ENCODE measurements at regions not wholly inside any gene's neighbourhood (a gene's known extent, or its start where the extent isn't known, plus 50 kb on each side); places are given as distances from the start of the nearest gene placed in this dataset.

DNA sequence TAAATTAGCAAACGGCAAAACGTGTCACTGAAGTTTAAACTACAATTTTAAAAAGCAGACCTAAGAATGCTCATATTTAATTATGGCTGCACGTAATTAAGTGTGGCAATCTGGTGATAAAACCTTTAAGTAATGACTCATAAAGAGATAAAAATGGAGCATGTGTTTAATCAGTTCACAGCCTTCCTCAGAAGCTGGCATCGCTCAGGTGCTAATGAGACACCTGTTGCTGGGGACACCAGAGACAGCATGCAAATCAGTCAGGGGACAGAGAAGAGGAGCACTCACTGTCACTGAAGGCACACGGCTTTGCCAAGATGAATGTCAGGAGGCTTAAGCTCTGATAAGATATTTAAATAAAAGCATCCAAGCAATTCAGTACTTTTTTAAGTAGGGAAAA lies 840.3 kb downstream of the GALC start:
- DNase-seq: no peak

DNA sequence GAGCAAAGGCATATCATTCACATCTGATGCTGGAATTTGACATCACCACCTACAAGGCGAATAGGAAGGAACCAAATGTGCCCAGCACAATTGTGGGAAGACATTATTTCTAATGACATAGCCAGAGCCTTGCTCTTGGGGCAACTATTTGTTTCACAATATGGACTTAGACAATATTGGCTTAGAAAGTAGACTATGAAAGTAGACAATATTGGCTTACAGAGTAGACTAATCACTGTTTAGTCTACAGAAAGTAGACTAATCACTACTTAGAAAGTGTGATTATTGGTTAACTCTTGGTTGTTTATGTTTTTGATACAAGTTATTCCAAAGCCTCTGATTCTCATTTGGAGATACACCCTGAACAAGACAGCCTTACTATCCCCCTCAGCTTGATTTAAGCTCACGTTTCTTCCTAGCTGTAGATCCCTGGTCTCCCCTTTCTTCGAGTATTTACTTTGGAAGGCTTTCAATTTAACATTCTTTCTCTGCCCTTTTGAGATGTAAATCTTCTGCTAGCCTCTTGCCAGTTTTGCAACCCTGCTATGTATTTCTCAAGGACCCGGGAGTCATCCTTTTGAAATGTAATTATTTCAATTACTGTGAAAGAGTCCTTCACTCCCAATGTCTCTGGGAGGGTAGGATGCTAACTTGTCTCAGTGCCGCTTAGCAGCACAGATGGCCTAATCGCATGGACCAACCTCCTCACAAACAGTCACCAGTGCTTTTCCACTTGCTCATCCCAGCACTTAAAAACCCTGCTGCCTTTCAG lies 843.2 kb downstream of the GALC start:
- no peak for DNase-seq

DNA sequence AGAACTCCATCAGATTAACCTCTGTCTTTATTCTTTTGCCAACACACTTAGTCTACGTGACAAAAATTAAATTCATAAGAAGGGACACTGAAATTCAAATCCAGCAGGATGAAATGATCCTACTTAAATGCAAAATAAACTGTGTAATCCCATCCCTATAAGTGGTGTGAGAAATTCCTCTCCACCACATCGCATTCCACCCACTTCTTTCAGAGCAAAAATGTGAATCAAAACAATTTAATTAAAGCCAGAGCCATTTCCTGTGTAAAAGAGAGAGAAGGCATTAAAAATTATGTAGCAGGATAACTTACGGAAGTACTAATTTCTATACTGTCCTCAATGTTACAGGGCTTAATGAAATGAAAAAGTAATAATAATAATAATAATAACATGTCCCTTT lies 844.3 kb downstream of the GALC start:
- DNase-seq: no peak

GRCh38 chr14:87142551-87143211 lies 850.3 kb downstream of the GALC start:
- no peak for DNase-seq

DNA sequence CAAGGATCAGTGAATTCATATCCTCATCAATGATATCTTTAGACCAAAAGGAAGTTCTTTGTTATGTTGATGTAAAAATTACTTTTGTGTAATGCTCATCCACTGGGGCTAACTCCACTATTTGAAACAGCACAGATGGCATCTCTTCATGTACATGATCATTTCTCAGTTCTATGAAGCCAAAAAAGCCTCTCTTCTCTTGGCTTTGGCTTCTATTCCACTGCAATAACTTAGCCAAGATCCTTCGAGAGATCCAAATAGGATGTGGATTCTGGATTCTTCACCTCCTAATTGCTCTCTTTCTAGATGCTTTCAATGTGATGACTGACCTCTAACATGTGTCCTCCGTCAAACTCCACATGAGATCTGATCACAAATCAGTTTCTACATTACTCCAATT lies 851.2 kb downstream of the GALC start:
- no peak for DNase-seq

- DNase-seq: no peak
Observed at GRCh38 chr14:87139299-87139698, 853.7 kb downstream of the GALC start.

- no peak for DNase-seq
Observed at GRCh38 chr14:87133073-87133801, 859.7 kb downstream of the GALC start.

- DNase-seq: no peak
Observed at GRCh38 chr14:87131879-87132278, 861.1 kb downstream of the GALC start.

- no peak for DNase-seq
Observed at GRCh38 chr14:87122166-87122565, 870.8 kb downstream of the GALC start.

DNA sequence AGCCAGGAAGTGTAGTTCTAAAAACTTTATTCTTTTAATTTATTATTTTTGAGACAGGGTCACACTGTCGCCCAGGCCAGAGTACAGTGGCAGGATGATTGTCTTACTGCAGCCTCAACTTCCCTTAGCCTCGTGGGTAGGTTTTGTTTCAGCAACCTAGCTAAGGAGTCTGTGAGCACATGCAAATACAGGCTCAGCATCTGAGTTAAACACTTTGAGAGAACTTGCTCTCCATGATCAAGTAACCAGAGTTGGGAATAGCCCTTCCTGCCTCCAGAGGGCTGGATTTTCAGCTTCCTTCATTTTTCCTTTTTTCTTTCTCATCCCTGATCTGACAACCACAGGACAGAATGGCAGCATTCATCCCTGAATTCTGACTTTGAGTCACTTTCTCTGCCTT lies 871.3 kb downstream of the GALC start:
- no peak for DNase-seq

- DNase-seq: no peak
Observed at GRCh38 chr14:87115234-87115633, 877.7 kb downstream of the GALC start.

DNA sequence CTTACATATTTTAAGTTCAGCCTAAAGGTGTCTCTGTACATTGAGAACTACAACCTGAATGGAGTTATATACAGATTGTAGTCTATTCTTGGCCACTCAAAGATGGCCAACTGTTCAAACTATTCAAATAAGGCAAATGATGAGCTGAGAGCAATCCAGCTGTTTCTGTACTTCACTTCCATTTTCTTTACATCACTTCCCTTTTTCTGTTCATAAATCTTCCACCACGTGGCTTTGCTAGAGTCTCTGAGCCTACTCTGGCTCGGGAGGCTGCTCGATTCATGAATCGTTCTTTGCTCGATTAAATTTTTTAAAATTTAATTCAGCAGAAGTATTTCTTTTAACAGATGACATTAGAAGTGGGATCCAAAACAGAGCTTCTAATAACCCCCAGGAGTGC lies 879.7 kb downstream of the GALC start:
- no peak for DNase-seq

DNA sequence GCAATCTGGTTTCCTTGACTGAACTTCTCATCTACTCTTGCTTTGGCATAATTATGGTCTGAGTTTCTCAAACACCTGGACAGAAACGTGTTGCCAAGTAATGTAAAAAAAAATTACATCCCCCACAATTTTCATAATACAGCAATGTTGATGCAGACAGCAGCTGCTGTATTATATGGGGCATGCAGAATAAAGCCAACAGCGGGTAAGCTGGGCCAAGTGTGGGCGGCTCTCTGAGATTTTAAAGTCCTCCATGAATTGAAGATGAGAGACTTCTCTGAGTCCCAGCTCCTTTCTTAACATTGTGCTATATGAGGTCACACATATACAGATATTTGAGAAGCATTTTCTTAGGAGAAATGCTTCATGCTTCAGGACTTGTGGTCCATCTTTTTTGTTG lies 881.2 kb downstream of the GALC start:
- DNase-seq: no peak

- DNase-seq: no peak
Observed at GRCh38 chr14:87111126-87111525, 881.9 kb downstream of the GALC start.

GRCh38 chr14:87109271-87109670 lies 883.7 kb downstream of the GALC start:
- DNase-seq: no peak

GRCh38 chr14:87108726-87109125 lies 884.3 kb downstream of the GALC start:
- DNase-seq: no peak

DNA sequence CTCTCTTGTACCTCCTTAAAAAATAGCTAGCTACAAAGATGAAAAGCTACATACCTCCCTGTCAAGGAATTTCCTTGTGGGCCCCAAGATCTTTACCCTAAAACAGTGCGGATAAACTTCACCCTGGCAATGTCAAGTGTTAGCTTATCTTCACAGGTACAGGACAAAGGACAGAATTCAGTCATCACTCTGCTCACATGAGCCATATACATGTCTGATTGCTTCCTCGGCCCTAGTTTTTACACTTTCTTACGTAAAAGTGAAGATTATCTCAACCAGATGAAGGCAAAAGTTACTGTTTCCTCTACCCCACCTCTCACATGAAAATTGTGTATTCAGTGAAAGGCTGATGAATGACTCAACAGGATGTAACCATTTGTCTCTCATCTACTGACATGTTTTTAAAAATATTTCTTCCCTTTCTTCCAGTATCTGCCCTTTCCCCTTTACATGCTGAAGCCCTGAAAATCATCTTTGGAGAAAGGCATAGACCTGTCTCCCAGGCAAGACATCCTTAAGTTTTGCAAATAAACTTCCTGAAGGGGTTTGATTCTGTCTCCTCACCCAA lies 890.1 kb downstream of the GALC start:
- DNase-seq: no peak

DNA sequence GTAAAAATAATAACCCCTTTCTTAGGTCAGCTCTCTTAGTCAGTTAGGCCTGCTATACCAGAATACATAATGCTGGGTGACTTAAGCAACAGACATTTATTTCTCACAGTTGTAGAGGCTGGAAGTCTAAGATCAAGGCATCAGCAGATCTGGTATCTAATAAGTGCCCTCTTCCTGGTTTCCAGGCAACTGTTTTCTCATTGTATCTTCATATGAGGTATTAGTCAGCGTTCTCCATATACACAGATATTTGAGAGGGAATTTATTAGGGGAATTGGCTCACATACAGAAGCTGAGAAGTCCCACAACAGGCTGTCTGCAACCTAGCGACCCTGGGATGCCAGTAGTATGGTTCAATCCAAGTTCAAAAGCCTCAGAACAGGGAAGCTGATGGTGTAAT lies 896.0 kb downstream of the GALC start:
- no peak for DNase-seq

DNA sequence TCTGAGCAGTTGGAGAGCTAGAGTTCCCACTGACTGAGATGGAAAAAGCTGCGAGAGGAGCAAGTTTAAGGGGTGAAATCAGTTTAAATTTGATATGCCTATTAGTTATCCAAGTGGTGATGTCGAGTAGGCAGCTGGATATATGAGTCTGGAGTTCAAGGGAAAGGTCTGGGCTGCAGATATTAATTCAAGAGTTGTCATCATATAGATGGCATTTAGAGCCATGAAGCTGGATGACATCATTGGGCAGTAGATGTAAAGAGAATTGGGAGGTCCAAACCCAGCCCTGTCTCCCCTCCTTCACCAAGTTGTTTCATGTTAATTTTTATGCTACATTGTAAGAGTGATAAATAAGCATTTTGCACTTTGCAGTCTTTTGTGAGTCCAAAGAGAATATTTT lies 898.1 kb downstream of the GALC start:
- no peak for DNase-seq

DNA sequence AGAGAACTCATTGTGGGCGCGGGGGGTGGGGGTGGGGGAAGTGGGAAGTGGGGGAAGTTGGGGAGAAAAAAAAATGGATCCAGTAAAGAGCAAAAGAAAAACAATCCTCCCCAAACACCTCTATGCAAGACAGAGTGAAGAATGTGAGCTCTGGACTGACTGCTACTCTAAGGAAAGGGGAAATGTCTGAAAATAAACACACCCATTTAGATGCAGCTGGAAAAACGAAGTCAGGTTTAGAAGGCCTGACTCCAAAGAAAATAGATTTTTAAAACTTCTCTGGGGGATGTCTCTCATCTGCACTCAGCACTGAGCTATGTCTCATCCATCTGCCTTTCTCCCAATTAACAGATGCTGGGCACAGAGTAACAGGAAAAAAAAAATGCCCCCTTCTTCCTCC lies 904.4 kb downstream of the GALC start:
- no peak for DNase-seq

GRCh38 chr14:87087881-87088280 lies 905.1 kb downstream of the GALC start:
- no peak for DNase-seq

- DNase-seq: no peak
Observed at GRCh38 chr14:87084908-87085307, 908.1 kb downstream of the GALC start.

GRCh38 chr14:87082917-87083316 lies 910.1 kb downstream of the GALC start:
- no peak for DNase-seq

GRCh38 chr14:87081004-87081403 lies 912.0 kb downstream of the GALC start:
- DNase-seq: no peak
